ENCODE measurements at regions not wholly inside any gene's neighbourhood (a gene's known extent, or its start where the extent isn't known, plus 50 kb on each side); places are given as distances from the start of the nearest gene placed in this dataset.

GRCh38 chr4:115325836-115326235, 212.4 kb upstream of the NDST4 start:
- no peak for DNase-seq (ENCODE audit: low read depth)
- H3K4me3 ChIP-seq (ENCODE audit: low read depth, low read length): no peak overlapping the region
- TF ChIP-seq, protein P1, sequence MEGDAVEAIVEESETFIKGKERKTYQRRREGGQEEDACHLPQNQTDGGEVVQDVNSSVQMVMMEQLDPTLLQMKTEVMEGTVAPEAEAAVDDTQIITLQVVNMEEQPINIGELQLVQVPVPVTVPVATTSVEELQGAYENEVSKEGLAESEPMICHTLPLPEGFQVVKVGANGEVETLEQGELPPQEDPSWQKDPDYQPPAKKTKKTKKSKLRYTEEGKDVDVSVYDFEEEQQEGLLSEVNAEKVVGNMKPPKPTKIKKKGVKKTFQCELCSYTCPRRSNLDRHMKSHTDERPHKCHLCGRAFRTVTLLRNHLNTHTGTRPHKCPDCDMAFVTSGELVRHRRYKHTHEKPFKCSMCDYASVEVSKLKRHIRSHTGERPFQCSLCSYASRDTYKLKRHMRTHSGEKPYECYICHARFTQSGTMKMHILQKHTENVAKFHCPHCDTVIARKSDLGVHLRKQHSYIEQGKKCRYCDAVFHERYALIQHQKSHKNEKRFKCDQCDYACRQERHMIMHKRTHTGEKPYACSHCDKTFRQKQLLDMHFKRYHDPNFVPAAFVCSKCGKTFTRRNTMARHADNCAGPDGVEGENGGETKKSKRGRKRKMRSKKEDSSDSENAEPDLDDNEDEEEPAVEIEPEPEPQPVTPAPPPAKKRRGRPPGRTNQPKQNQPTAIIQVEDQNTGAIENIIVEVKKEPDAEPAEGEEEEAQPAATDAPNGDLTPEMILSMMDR (IDR thresholded peaks at IDR 0.05; ENCODE audit: insufficient read depth, low read length): no peak

GRCh38 chr4:115323106-115323707, 209.8 kb upstream of the NDST4 start:
- TF ChIP-seq, protein P1 (IDR thresholded peaks at IDR 0.05; ENCODE audit: insufficient read depth, low read length): no peak
- no peak for DNase-seq (ENCODE audit: low read depth)
- H3K4me3 ChIP-seq (ENCODE audit: low read depth, low read length): no peak overlapping the region

DNA sequence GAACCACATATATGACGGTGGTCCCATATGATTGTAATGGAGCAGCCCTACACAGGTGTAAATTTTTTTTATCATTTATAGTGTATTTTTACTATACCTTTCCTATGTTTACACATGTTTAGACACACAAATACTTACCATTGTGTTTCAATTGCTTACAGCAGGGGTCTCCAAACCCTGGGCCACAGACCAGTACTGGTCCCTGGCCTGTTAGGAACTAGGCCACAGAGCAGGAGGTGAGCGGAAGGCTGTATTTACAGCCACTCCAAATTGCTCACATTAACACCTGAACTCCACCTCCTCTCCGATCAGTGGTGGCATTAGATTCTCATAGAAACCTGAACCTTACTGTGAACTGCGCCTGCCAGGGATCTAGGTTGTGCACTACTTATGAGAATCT, 201.8 kb upstream of the NDST4 start:
- TF ChIP-seq, protein P1 (IDR thresholded peaks at IDR 0.05; ENCODE audit: insufficient read depth, low read length): no peak
- DNase-seq (ENCODE audit: low read depth): no peak

DNA sequence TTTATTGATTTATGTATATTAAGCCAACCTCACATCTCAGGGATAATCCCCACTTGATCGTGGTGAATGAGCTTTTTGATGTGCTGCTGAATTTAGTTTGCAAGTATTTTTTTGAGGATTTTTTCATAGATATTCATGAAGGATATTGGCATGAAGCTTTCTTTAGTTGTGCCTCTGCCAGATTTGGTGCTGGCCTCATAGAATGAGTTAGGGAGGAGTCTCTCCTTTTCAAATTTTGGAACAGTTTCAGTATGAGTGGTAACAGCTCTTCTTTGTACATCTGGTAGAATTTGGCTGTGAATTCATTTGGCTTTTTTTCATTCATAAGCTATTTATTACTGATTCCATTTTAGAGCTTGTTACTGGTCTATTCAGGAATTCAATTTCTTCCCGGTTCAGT, 197.2 kb upstream of the NDST4 start:
- no peak overlapping the region for H3K4me3 ChIP-seq (ENCODE audit: low read depth, low read length)
- DNase-seq (ENCODE audit: low read depth): no peak
- TF ChIP-seq, protein P1 (IDR thresholded peaks at IDR 0.05; ENCODE audit: insufficient read depth, low read length): no peak

More for the DNA sequence above, 201.8 kb upstream of the NDST4 start:
- no peak overlapping the region for H3K4me3 ChIP-seq (ENCODE audit: low read depth, low read length)

DNA sequence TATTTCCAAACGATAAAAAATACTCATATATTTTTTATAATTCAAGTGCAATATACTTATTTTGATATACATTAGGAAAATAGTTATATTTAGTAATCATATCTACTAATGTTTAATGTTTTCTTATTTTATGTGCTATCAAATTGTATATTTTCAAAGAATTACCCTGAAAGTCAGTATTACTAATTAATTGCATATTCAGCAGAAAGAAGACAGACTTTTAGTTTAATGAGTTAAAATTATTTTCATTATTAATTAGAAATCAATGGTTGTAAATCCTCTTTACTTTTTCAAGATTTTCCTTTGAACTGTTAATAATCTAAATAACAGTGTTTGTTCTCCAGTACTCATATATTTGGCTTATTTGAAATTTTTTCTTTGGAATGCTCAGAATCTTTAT, 181.3 kb upstream of the NDST4 start:
- H3K4me3 ChIP-seq (ENCODE audit: low read depth, low read length): no peak overlapping the region
- TF ChIP-seq, protein P1 (IDR thresholded peaks at IDR 0.05; ENCODE audit: insufficient read depth, low read length): no peak
- DNase-seq (ENCODE audit: low read depth): no peak

DNA sequence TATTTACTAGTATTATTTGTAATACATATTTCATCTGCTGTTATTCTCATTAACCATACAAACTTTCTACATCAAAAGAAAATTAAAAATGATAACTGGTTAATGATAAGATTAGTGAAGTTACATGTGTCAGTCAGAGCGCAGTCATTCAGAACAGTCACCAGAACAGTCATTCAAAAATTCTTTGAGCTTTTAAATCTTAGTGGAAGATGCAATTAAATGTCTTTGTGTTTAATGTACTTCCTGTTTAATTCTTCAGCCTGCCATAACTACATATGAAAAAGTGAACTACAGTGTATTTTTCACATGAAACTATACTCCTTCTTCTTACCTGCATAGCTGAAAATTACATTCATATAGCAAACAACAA, 179.7 kb upstream of the NDST4 start:
- no peak for DNase-seq (ENCODE audit: low read depth)
- no peak overlapping the region for H3K4me3 ChIP-seq (ENCODE audit: low read depth, low read length)
- TF ChIP-seq, protein P1 (IDR thresholded peaks at IDR 0.05; ENCODE audit: insufficient read depth, low read length): no peak

Data from fibroblast of the aortic adventitia (primary cell).